Neural cell (in vitro differentiated cells): ENCODE measurements at regions not wholly inside any gene's neighbourhood (a gene's known extent, or its start where the extent isn't known, plus 50 kb on each side); places are given as distances from the start of the nearest gene placed in this dataset.

Experiments
- H2AFZ ChIP-seq: fragments of 200-600, 300-800 bp; sonication (generic), shearing (Covaris generic); 2 replicates; pipeline ENCODE4 v1.6.0; 2014; ENCODE audit warnings: low read depth, mild to moderate bottlenecking, antibody characterized with exemption, low read length, moderate library complexity
- H3F3A ChIP-seq: fragments of 200-600 bp; shearing (Covaris generic); 2 replicates; pipeline ENCODE4 v1.6.1; 2016; ENCODE audit warnings: mild to moderate bottlenecking, moderate library complexity, mixed read lengths, antibody characterized with exemption, low read length; ENCODE audit not compliant: insufficient read depth, poor library complexity, severe bottlenecking
- H3K27ac ChIP-seq: fragments of 200-600, 300-800 bp; sonication (generic), shearing (Covaris generic); 2 replicates; pipeline ENCODE4 v1.5.1; 2014; ENCODE audit warnings: mild to moderate bottlenecking, low read length, moderate library complexity
- H3K27me3 ChIP-seq: fragments of 300-800, 200-600 bp; sonication (generic), shearing (Covaris generic); 2 replicates; pipeline ENCODE4 v1.6.0; 2014; ENCODE audit warnings: mild to moderate bottlenecking, low read depth, low read length, moderate library complexity; ENCODE audit not compliant: insufficient read depth
- H3K36me3 ChIP-seq: fragments of 300-800, 200-600 bp; sonication (generic), shearing (Covaris generic); 2 replicates; pipeline ENCODE4 v1.5.1; 2014; ENCODE audit warnings: mild to moderate bottlenecking, antibody characterized with exemption, low read length, moderate library complexity; ENCODE audit not compliant: insufficient read depth
- H3K4me2 ChIP-seq: fragments of 300-800, 200-600 bp; sonication (generic), shearing (Covaris generic); 2 replicates; pipeline ENCODE4 v1.6.0; 2014; ENCODE audit warnings: mild to moderate bottlenecking, low read length
- H3K4me3 ChIP-seq: fragments of 300-800, 200-600 bp; sonication (generic), shearing (Covaris generic); 2 replicates; pipeline ENCODE4 v1.5.1; 2014; ENCODE audit warnings: mild to moderate bottlenecking, low read length, moderate library complexity
- H3K79me2 ChIP-seq: fragments of 200-600 bp; shearing (Covaris generic); replicated peaks from 2 replicates; pipeline ENCODE4 v1.6.0; 2014; ENCODE audit warnings: mild to moderate bottlenecking, low read length, moderate library complexity; ENCODE audit not compliant: insufficient read depth
- H3K9ac ChIP-seq: fragments of 300-800, 200-600 bp; sonication (generic), shearing (Covaris generic); 2 replicates; pipeline ENCODE4 v1.6.1; 2016; ENCODE audit warnings: mild to moderate bottlenecking, low read length, mixed read lengths
- H3K9me2 ChIP-seq: fragments of 200-600 bp; shearing (Covaris generic); 2 replicates; pipeline ENCODE4 v1.6.1; 2016; ENCODE audit warnings: mild to moderate bottlenecking, low read length, mixed read lengths; ENCODE audit not compliant: insufficient read depth
- H3K9me3 ChIP-seq: fragments of 200-600, 300-800 bp; sonication (generic), shearing (Covaris generic); 2 replicates; pipeline ENCODE4 v1.6.1; 2016; ENCODE audit warnings: mild to moderate bottlenecking, mixed run types, low read length, moderate library complexity, mixed read lengths
- H4K20me1 ChIP-seq: fragments of 200-600 bp; shearing (Covaris generic); 2 replicates; pipeline ENCODE4 v1.6.1; 2016; ENCODE audit warnings: mild to moderate bottlenecking, mixed run types; ENCODE audit not compliant: insufficient read depth
- EP300 ChIP-seq: fragments of 450-650 bp; conservative IDR thresholded peaks from 2 replicates; pipeline ENCODE4 v1.6.1; 2014; ENCODE audit warnings: antibody characterized with exemption, mild to moderate bottlenecking, moderate library complexity; ENCODE audit not compliant: poor library complexity, severe bottlenecking
- EZH2 ChIP-seq: fragments of 200-600, 300-800 bp; shearing (Covaris generic), sonication (generic); IDR thresholded peaks from 2 replicates; pipeline ENCODE4 v1.6.1; 2014; ENCODE audit warnings: antibody characterized with exemption, low read length, borderline replicate concordance, mild to moderate bottlenecking; ENCODE audit not compliant: insufficient read depth, poor library complexity, severe bottlenecking
- MXI1 ChIP-seq: fragments of 450-650 bp; conservative IDR thresholded peaks from 2 replicates; pipeline ENCODE4 v1.6.1; 2014; ENCODE audit warnings: antibody characterized with exemption, mild to moderate bottlenecking; ENCODE audit not compliant: poor library complexity, severe bottlenecking
- POLR2AphosphoS5 ChIP-seq: IDR thresholded peaks from 2 replicates; pipeline ENCODE4 v1.6.1; 2012
- RAD21 ChIP-seq: fragments of 450-650 bp; conservative IDR thresholded peaks from 2 replicates; pipeline ENCODE4 v1.6.1; 2014; ENCODE audit warnings: antibody characterized with exemption, mild to moderate bottlenecking, moderate library complexity
- SMC3 ChIP-seq: fragments of 450-650 bp; conservative IDR thresholded peaks from 2 replicates; pipeline ENCODE4 v1.6.1; 2014; ENCODE audit warnings: antibody characterized with exemption, mild to moderate bottlenecking, moderate library complexity; ENCODE audit not compliant: poor library complexity
- TAF1 ChIP-seq: IDR thresholded peaks from 2 replicates; pipeline ENCODE4 v1.6.1; 2012; ENCODE audit warnings: low read depth
- TF ChIP-seq, protein P1 (sequence below): IDR thresholded peaks from 2 replicates; pipeline ENCODE4 v1.6.1; 2012; ENCODE audit warnings: borderline replicate concordance
- TF ChIP-seq, protein P2 (sequence below): fragments of 450-650 bp; IDR thresholded peaks from 2 replicates; pipeline ENCODE4 v1.5.1; 2014; ENCODE audit warnings: antibody characterized with exemption, mild to moderate bottlenecking, moderate library complexity; ENCODE audit not compliant: poor library complexity, severe bottlenecking

DNA sequence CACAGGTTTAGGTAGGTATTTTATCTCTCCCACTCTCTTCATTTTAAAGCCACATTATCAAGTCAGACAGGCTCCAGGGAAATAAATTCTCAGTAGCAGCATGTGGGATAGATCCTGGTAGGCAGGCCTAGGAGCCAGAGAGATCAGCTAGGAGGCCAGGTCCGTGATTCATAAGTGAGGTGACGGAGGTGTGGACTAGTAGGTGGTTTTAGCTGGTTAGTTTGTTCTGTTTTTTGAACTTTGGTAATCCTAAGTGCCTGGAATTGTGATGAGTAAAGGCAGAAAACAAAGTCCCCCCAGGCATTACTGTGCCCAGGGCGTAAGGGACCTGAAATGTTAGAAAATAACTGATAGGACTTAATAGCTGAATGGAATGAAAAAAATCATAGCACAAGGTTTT, 53.6 kb upstream of the E2F3 start:
- no peaks in the 10 kb centered on the region for H3K79me2 ChIP-seq
- H4K20me1 ChIP-seq, result no peaks in the 10 kb centered on the region
- no peak overlapping the region for H2AFZ ChIP-seq
- no peak overlapping the region for H3K9ac ChIP-seq
- no peak overlapping the region for H3K4me3 ChIP-seq
- no peaks in the 10 kb centered on the region for H3K27me3 ChIP-seq
- H3K27ac ChIP-seq, result no peak overlapping the region
- H3K36me3 ChIP-seq, result no peaks in the 10 kb centered on the region
- no peaks in the 10 kb centered on the region for H3K9me3 ChIP-seq
- H3K4me2 ChIP-seq, result no peak overlapping the region
- TF ChIP-seq SMC3, result no peak
- TF ChIP-seq, protein P1, sequence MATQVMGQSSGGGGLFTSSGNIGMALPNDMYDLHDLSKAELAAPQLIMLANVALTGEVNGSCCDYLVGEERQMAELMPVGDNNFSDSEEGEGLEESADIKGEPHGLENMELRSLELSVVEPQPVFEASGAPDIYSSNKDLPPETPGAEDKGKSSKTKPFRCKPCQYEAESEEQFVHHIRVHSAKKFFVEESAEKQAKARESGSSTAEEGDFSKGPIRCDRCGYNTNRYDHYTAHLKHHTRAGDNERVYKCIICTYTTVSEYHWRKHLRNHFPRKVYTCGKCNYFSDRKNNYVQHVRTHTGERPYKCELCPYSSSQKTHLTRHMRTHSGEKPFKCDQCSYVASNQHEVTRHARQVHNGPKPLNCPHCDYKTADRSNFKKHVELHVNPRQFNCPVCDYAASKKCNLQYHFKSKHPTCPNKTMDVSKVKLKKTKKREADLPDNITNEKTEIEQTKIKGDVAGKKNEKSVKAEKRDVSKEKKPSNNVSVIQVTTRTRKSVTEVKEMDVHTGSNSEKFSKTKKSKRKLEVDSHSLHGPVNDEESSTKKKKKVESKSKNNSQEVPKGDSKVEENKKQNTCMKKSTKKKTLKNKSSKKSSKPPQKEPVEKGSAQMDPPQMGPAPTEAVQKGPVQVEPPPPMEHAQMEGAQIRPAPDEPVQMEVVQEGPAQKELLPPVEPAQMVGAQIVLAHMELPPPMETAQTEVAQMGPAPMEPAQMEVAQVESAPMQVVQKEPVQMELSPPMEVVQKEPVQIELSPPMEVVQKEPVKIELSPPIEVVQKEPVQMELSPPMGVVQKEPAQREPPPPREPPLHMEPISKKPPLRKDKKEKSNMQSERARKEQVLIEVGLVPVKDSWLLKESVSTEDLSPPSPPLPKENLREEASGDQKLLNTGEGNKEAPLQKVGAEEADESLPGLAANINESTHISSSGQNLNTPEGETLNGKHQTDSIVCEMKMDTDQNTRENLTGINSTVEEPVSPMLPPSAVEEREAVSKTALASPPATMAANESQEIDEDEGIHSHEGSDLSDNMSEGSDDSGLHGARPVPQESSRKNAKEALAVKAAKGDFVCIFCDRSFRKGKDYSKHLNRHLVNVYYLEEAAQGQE, result no peak
- TF ChIP-seq, protein P2, sequence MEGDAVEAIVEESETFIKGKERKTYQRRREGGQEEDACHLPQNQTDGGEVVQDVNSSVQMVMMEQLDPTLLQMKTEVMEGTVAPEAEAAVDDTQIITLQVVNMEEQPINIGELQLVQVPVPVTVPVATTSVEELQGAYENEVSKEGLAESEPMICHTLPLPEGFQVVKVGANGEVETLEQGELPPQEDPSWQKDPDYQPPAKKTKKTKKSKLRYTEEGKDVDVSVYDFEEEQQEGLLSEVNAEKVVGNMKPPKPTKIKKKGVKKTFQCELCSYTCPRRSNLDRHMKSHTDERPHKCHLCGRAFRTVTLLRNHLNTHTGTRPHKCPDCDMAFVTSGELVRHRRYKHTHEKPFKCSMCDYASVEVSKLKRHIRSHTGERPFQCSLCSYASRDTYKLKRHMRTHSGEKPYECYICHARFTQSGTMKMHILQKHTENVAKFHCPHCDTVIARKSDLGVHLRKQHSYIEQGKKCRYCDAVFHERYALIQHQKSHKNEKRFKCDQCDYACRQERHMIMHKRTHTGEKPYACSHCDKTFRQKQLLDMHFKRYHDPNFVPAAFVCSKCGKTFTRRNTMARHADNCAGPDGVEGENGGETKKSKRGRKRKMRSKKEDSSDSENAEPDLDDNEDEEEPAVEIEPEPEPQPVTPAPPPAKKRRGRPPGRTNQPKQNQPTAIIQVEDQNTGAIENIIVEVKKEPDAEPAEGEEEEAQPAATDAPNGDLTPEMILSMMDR, result no peak
- no peak for TF ChIP-seq POLR2AphosphoS5
- no peak for TF ChIP-seq EZH2
- TF ChIP-seq TAF1, result no peak
- TF ChIP-seq MXI1, result no peak
- TF ChIP-seq RAD21, result no peak
- no peak for TF ChIP-seq EP300
- no peaks in the 10 kb centered on the region for H3F3A ChIP-seq
- no peaks in the 10 kb centered on the region for H3K9me2 ChIP-seq

GRCh38 chr6:20349225-20349624, 52.5 kb upstream of the E2F3 start:
- Histone ChIP-seq H3K4me2 (no peak overlapping the region), H3K27me3 (no peaks in the 10 kb centered on the region), H3K36me3 (no peaks in the 10 kb centered on the region), H3K4me3 (no peak overlapping the region), H3K27ac (no peak overlapping the region), H3K9ac (no peak overlapping the region), H3F3A (no peaks in the 10 kb centered on the region), H3K9me3 (no peaks in the 10 kb centered on the region), H3K79me2 (no peaks in the 10 kb centered on the region), H3K9me2 (no peaks in the 10 kb centered on the region), H4K20me1 (no peaks in the 10 kb centered on the region), H2AFZ (no peak overlapping the region)
- TF ChIP-seq EZH2, result no peak
- TF ChIP-seq POLR2AphosphoS5, result no peak
- no peak for TF ChIP-seq TAF1
- TF ChIP-seq, protein P2, result no peak
- TF ChIP-seq RAD21, result no peak
- TF ChIP-seq, protein P1, result no peak
- no peak for TF ChIP-seq EP300
- no peak for TF ChIP-seq MXI1
- no peak for TF ChIP-seq SMC3
